Renal pelvis (tissue), 1 donor: ENCODE measurements at regions not wholly inside any gene's neighbourhood (a gene's known extent, or its start where the extent isn't known, plus 50 kb on each side); places are given as distances from the start of the nearest gene placed in this dataset.

Experiments used
- DNase-seq: peaks from one replicate; pipeline ENCODE4 v3.0.0-alpha.2; 2013

DNA sequence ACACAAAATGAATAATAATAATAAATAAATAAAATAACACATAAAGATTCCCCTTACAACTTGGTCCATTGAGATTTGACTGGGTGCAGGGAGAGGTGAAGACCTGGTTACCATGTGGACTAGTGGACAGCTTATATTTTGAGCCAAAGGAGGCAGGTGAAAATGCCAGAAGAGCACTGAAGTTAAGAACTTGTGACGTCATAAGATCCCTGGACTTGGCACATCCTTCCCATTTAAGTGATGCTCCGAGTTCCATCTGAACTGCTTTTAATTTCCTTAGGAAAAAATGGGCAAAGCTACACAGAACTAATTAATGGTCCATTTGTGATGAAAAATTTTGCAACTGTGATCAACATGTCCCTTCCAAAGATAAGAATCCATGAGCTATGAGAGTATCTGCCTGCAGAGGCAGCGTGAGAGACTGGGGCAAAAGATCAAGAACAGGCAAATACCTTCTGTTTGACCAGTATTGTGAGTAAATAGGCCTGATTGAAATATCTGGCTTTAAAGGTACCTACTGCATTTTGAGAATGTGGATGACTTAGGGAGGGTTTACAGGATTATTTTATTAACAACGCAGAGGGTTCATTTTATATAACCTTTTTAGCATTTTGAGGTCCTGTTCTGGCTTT, 101.2 kb upstream of the POT1 start:
- no peak for DNase-seq

DNA sequence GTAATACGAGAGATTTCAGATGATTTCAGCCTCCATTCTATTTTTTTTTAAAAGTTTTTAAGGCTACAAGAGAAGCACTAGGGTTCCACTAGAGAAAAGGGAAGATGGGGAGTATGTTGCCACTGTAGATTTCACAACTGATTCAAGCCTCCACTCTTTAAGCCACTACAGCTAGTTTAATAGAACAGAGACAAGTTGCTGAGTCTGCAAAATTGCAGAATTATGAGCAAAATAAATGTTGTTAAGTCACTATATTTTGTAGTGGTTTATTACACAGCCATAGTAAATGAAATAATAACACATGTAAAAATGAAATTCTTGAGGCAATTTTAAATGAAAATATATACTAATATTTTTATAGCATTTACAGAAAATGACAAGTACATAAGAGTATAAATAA, 96.0 kb upstream of the POT1 start:
- DNase-seq = no peak

DNA sequence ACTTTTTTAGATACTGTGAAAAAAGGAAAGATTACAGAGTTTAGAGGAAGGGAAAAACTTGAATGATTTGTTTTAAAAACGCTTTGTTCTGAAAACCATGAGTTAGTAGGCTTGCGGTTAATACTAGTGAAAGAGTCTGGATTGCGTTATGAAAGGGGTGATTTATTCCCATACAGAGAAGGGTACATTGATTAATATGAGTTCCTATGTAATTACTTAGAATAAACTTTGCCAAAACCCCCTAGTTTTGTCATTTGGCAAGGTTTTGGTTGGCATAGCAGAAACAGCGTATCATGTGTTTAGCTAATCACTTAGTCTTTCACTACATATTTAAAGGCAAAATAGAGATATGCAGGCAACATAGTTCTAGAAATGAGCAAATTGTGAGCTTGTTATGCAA, 91.2 kb upstream of the POT1 start:
- no peak for DNase-seq

DNA sequence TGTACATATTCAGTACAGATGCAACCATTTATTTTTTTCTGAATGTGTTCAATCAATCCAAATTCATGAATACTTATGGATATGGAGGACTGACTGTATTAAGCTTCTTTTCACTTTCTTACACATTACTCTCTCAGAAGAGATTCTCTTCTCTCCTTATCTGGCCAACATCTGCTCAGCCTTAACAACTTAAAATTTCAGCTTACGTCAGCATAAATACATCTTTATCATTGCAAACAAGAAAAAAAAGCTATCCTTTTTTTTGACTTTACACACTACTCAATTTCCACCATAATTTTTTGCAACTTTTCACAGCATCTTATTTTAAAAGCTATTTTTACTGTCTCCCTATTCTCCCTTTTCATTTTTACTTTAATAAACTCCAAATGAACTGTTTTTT, 80.9 kb upstream of the POT1 start:
- no peak for DNase-seq

DNA sequence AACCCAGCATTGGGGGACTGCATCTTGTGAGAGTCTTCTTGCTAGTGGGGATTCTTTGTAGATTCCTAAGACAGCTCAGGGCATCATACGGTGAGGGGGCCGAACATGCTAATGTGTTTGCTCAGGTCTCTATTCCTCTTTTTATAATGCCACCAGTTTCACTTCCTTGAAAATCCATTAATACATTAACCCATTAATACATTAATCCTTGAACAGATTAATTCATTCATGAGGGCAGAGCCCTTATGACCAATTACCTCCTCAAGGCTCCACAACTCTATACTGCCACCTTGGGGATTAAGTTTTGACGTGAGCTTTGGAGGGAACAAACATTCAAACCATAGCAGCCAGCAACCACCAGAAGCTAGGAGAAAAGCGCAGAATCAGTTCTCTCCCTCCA, 67.2 kb upstream of the POT1 start:
- DNase-seq = no peak

DNA sequence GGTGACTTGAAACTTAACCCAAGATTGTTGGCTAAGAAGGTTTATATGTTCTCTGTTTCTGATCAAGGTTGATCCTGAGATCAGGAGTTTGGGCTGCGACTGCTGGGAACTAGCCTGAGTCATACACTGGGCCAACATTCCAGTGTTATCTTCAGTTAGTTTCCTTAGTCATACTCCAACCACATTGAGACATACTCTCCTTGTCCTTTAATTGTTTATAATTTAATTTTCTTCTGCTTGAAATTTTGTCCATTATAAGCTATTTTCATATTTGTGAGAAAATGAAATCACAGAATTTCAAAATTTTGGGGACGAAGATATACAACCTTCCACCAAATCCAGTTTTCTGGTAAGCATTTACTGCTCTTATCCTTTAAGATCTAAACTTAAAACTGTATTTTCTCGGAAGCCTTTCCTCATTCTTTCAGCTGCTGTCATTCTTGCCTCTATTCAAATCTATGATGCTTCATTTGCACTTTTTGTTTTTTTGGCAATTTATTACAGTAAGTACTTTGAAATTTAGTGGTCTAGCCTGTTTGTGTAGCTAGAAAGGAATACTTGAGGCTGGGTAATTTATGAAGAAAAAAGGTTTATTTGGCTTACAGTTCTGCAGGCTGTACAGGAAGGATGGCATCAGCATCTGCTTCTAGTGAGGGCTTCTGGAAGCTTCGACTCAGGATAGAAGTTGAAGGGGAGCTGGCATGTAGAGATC, 63.4 kb upstream of the POT1 start:
- no peak for DNase-seq

DNA sequence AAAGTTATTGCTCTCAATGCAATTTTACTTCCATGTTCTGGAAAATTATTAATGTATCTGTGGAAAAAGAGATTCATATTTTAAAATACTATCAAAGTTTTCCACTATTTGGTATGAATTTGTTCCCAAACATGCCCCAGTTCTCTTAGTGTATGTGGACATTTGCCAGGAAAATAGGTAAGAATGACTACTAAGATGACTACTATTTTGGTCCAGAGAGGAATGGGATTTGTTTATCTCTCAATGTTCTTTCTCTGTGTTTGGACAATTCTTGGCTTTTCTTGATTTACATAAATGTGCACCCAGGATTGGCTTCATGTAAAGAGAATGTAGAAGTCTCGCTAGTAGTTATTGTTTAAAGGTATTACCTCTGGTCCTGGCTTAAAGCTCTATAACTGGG, 60.3 kb upstream of the POT1 start:
- DNase-seq = no peak
